ENCODE measurements at regions not wholly inside any gene's neighbourhood (a gene's known extent, or its start where the extent isn't known, plus 50 kb on each side); places are given as distances from the start of the nearest gene placed in this dataset.

GRCh38 chr17:6325051-6325450 is 109.9 kb downstream of the AIPL1 start:
- DNase-seq (ENCODE audit: low read depth): no peak

- no peak for DNase-seq (ENCODE audit: low read depth)
Measured at GRCh38 chr17:6323626-6324356, 111.1 kb downstream of the AIPL1 start.

GRCh38 chr17:6322316-6322715 is 112.6 kb downstream of the AIPL1 start:
- no peak for DNase-seq (ENCODE audit: low read depth)

- no peak for DNase-seq (ENCODE audit: low read depth)
Measured at GRCh38 chr17:6314311-6314710, 120.6 kb downstream of the AIPL1 start.

- DNase-seq (ENCODE audit: low read depth): no peak
Measured at GRCh38 chr17:6313835-6314234, 121.1 kb downstream of the AIPL1 start.

GRCh38 chr17:6306820-6307219 is 128.1 kb downstream of the AIPL1 start:
- no peak for DNase-seq (ENCODE audit: low read depth)

- no peak for DNase-seq (ENCODE audit: low read depth)
Measured at GRCh38 chr17:6305613-6306360, 129.1 kb downstream of the AIPL1 start.

GRCh38 chr17:6304894-6305612 is 129.9 kb downstream of the AIPL1 start:
- DNase-seq (ENCODE audit: low read depth): no peak

GRCh38 chr17:6303664-6304063 is 131.3 kb downstream of the AIPL1 start:
- no peak for DNase-seq (ENCODE audit: low read depth)

- no peak for DNase-seq (ENCODE audit: low read depth)
Measured at GRCh38 chr17:6299275-6299674, 135.6 kb downstream of the AIPL1 start.

- no peak for DNase-seq (ENCODE audit: low read depth)
Measured at GRCh38 chr17:6297960-6298359, 137.0 kb downstream of the AIPL1 start.

GRCh38 chr17:6297119-6297518 is 137.8 kb downstream of the AIPL1 start:
- DNase-seq (ENCODE audit: low read depth): no peak

GRCh38 chr17:6290488-6291196 is 144.3 kb downstream of the AIPL1 start:
- no peak for DNase-seq (ENCODE audit: low read depth)

GRCh38 chr17:6286233-6286632 is 148.7 kb downstream of the AIPL1 start:
- no peak for DNase-seq (ENCODE audit: low read depth)

- no peak for DNase-seq (ENCODE audit: low read depth)
Measured at GRCh38 chr17:6285486-6285885, 149.4 kb downstream of the AIPL1 start.

- no peak for DNase-seq (ENCODE audit: low read depth)
Measured at GRCh38 chr17:6279659-6280058, 155.3 kb downstream of the AIPL1 start.

GRCh38 chr17:6278376-6278775 is 156.5 kb downstream of the AIPL1 start:
- no peak for DNase-seq (ENCODE audit: low read depth)

- DNase-seq (ENCODE audit: low read depth): no peak
Measured at GRCh38 chr17:6276711-6277110, 158.2 kb downstream of the AIPL1 start.

GRCh38 chr17:6274310-6274709 is 160.6 kb downstream of the AIPL1 start:
- DNase-seq (ENCODE audit: low read depth): no peak

- no peak for DNase-seq (ENCODE audit: low read depth)
Measured at GRCh38 chr17:6269478-6269877, 165.4 kb downstream of the AIPL1 start.

GRCh38 chr17:6261466-6261865 is 173.5 kb downstream of the AIPL1 start:
- DNase-seq (ENCODE audit: low read depth): no peak

GRCh38 chr17:6259899-6260298 is 175.0 kb downstream of the AIPL1 start:
- DNase-seq (ENCODE audit: low read depth): no peak
